HG03520 (cell line): ENCODE measurements at regions not wholly inside any gene's neighbourhood (a gene's known extent, or its start where the extent isn't known, plus 50 kb on each side); places are given as distances from the start of the nearest gene placed in this dataset.

Source experiments
- ATAC-seq: cut with Tn5 transposase; IDR thresholded peaks from one replicate; pipeline ENCODE4 v1.9.1; 2021; ENCODE audit warnings: mild to moderate bottlenecking, moderate library complexity; ENCODE audit not compliant: unreplicated experiment

- ATAC-seq: no peak
Observed at GRCh38 chr15:70476441-70476840, 286.9 kb downstream of the UACA start.

GRCh38 chr15:70475921-70476320, 287.4 kb downstream of the UACA start:
- ATAC-seq: no peak

- ATAC-seq: no peak
Observed at GRCh38 chr15:70475407-70475781, 288.0 kb downstream of the UACA start.

DNA sequence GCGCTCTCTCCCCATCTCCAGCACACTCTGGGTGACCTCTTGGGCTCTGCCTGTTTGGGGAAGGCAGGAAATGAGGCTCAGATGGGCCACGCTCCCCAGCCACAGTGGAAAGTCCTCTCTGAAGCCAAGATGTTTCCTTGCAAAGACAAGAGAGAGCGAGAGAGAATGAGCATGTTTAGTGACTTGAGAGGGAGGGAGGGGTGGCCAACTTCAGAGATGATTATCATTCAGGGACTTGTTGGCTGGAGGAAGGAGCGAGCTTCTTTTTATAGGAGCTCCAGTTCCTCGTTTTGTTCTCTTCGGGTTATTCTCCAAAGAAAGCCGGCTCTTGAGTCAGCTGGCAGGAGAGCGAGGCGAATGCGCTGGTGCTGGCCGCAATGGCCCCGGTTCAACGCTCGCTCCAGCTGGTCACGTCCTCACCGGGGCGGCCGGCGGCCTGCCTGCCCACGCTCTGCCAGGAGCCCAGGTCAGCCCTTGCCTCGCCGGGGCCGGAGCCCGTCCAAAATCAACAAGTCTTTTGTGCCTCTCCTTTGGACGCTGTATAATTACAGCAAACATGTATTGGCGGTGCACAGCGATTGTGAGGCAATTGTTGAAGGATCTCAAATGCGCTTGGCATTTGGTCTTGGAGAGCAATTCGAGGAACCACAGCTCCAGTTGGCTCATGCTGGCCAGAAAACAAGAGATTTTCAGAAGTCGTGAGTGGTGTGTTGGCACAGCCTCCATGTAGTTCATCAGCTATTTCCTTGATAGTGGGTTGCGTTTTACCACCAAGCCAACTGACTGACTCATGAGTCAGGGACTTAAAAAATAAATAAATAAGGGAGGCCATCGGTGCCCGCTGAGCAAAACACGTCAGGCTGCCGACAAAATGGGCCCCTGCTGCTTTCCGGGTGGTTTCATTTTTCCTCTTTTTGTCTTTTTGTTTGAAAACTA, 288.6 kb downstream of the UACA start:
- ATAC-seq: no peak

DNA sequence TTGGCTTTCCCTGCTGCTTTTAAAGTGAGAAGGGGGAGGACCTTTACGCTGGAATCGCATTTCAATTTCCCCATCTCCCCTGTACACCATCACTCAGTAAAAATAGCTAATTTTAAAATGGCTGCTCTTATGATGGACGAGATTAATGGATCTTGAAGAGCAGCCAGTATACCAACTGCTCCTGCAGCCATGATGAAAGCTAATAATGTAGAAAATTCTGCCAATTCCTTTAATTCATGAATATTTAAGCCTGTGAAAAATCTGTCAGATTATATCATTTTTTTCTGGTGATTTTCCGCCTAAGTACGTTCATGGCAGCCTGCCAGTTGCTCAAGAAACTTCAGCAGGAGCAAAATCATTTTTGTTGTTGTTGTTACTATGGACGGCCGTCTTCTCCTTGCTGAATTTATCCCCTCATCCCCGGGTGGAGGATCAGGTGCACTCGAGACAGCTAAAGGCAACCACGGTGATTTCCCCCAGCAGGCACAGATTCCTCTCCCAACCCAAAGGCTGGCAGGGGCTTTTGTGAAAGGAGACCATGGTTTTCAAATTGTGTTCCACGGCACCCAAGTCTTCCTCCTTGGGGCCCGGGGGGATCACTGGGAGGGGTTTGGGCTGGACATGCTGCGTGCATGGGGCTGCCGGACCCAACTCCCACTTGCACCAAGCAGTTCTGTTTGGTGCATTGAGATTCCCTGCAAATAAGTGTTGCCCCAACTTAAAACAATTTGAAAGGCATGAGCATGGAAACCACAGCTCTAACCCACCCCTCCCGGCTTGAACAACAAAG, 289.6 kb downstream of the UACA start:
- ATAC-seq: no peak

- no peak for ATAC-seq
Observed at GRCh38 chr15:70471517-70471916, 291.8 kb downstream of the UACA start.

GRCh38 chr15:70470556-70471191, 292.7 kb downstream of the UACA start:
- ATAC-seq: no peak

DNA sequence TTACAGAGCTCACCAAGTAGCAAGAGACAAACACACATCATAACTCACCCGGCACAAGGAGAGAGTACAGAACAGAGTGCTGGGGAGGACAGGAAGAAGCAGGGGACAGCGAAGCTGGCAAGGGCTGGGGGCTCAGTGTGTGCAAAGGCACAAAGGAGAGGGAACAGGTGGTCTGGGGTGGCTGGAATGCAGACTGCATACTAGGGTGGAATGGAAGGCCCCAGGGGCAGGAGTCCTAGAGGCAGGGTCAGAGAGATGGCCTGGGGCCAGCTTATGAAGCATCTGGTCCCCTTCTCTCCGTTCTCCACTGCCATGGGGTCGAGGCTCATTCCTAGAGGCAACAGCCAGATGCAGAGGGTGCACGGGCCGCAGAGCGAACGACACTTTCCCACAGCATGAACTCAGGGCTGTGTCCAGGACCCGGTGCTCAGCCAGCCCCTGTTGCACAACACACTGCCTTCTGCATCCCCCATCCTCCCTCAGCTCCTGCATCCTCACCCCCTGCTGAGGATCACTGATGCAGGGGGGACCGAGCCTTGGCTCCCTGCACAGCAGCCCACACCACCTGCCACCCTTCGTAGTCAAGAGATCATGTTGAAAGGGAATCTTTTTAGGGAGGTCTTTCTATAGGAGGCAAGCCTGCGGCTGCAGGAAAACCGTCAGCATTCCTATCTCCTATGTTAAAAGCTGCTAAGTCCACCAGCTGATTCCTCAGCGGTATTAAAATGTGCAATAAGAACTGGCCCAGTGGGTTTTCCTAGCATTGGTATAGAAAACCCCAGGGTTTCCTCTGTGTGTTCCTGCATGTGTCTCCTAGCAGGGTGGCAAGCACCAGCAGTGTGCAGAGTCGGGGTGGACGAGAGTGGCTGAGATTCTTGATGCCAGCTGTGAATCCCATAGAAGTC, 293.5 kb downstream of the UACA start:
- ATAC-seq: no peak

DNA sequence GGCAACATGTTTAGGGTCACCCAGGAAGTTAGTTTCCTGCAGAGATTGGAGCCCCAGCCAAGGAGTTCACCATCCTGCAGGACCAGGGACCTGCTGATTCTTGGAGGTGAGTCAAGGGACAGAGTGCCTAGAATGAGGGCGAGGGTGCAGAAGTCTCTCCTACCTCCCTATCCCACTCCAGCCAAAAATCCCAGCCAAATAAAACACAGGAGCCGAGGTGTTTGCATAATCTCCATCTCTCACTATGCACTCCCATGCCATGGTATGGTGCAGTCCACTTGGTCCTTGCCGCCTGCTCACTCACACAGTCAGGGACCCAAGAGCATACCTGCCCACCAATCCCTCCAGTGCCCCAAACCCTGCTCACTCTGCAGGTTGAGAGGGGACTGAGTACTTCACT, 294.2 kb downstream of the UACA start:
- no peak for ATAC-seq

GRCh38 chr15:70466895-70467529, 296.3 kb downstream of the UACA start:
- no peak for ATAC-seq

DNA sequence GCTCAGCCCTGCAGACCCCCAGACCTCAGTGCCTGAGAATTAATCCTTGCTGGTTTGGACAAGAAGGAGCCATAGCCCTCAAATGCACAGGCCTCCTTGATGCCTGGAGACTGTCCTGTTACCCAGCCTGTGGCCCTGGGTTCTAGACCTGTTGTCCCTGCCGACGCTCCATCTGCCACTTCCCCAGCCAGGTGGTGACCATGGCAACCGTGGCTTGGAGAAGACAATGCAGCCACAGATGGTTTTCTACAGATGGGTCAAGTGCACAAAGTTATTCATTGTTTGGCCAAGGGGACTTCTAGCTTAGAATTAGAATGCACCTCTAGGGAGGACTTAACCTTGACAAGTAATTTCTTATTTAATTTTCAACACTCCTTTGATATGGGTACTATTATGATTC, 297.1 kb downstream of the UACA start:
- ATAC-seq: no peak

- ATAC-seq: no peak
Observed at GRCh38 chr15:70465812-70466211, 297.5 kb downstream of the UACA start.

GRCh38 chr15:70463453-70463834, 299.9 kb downstream of the UACA start:
- peak; percentile 24 for ATAC-seq

- no peak for ATAC-seq
Observed at GRCh38 chr15:70461992-70462391, 301.4 kb downstream of the UACA start.

- ATAC-seq: no peak
Observed at GRCh38 chr15:70461017-70461416, 302.3 kb downstream of the UACA start.

- no peak for ATAC-seq
Observed at GRCh38 chr15:70459312-70459711, 304.0 kb downstream of the UACA start.

DNA sequence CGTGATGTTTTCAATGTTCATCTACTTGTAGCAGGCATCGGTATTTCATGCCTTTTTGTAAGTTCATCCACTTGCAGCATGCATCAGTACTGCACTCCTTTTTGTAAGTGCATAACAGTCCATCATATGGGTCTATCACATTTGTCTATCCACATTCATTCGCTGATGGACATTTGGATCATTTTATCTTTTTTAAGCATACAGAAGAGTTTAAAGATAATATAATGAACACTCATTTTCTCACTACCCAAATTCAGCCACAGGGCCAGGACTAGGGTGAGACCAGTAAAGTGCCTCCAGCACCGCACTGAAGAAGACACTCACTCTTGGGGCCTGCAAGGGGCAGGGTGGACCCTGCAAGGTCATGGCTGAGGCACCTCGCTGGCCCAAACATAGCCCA, 309.6 kb downstream of the UACA start:
- no peak for ATAC-seq

- no peak for ATAC-seq
Observed at GRCh38 chr15:70453238-70453637, 310.1 kb downstream of the UACA start.

DNA sequence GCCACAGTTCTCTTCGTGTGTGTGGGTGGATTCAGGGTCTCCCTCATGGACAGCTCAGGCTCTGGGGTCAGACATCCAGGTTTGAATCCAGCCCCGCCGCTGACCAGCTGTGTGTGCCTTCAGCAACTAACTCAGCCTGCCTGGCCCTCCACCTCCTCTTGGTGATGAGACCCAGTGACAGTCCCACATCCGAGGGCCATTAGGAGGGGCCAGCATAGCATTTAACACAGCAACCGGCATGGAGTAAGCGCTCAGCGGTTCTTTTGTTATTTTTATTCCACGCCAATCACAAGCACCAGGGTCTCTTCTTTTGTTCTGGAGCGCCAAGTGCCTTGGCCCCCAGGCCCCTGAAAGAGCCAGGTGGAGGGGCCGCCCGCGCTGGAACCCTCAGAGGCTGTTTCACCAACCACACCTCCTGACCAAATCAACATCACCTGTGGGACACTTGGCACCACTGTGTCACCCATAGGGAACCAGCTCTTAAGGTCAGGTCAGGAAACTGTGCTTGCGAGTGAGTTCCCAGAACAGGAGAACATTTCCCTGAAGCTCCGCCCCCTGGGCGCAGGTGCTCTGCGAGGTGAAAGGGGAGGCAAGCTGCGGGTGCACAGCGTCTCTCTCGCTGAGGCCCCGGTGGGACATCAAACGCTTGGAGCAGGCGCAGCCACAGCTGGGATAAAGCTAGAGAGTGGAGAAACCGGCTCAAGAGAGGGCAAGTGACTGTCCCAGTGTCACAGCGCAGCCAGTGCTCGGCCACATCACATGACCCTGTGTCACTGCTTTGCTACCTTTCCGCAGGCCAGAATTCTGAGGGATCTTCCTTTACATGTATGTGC, 311.3 kb downstream of the UACA start:
- no peak for ATAC-seq
